Karpas-422 (cell line): ENCODE measurements at regions not wholly inside any gene's neighbourhood (a gene's known extent, or its start where the extent isn't known, plus 50 kb on each side); places are given as distances from the start of the nearest gene placed in this dataset.

Experiments used
- DNase-seq: peaks from one replicate; pipeline ENCODE4 v3.0.0-alpha.2; 2015
- H2AFZ ChIP-seq: fragments of 200-600 bp; sonication (generic); 2 replicates; pipeline ENCODE4 v1.6.1; 2014; ENCODE audit warnings: antibody characterized with exemption, low read length, mixed read lengths
- H3K27ac ChIP-seq: fragments of 200-600 bp; sonication (generic); 2 replicates; pipeline ENCODE4 v1.5.1; 2014; ENCODE audit warnings: mild to moderate bottlenecking, low read length, moderate library complexity
- H3K27me3 ChIP-seq: fragments of 200-600 bp; sonication (generic); 2 replicates; pipeline ENCODE4 v1.6.1; 2014; ENCODE audit warnings: low read length, mixed read lengths
- H3K36me3 ChIP-seq: fragments of 200-600 bp; sonication (generic); 2 replicates; pipeline ENCODE4 v1.6.1; 2014; ENCODE audit warnings: low read length, mixed read lengths; ENCODE audit not compliant: insufficient read depth
- H3K4me1 ChIP-seq: fragments of 200-600 bp; sonication (generic); 2 replicates; pipeline ENCODE4 v1.6.1; 2014; ENCODE audit warnings: mild to moderate bottlenecking, low read length, mixed read lengths
- H3K4me2 ChIP-seq: fragments of 200-600 bp; sonication (generic); 2 replicates; pipeline ENCODE4 v1.6.1; 2014; ENCODE audit warnings: low read length, low read depth, mild to moderate bottlenecking; ENCODE audit not compliant: poor library complexity, severe bottlenecking
- H3K4me3 ChIP-seq: fragments of 200-600 bp; sonication (generic); 2 replicates; pipeline ENCODE4 v1.5.1; 2014; ENCODE audit warnings: mild to moderate bottlenecking, antibody characterized with exemption, low read length, mixed read lengths
- H3K79me2 ChIP-seq: fragments of 200-600 bp; sonication (generic); 2 replicates; pipeline ENCODE4 v1.6.1; 2014; ENCODE audit warnings: mild to moderate bottlenecking, low read length, mixed read lengths
- H3K9ac ChIP-seq: fragments of 200-600 bp; sonication (generic); 2 replicates; pipeline ENCODE4 v1.6.0; 2014; ENCODE audit warnings: low read length
- H3K9me2 ChIP-seq: fragments of 200-600 bp; sonication (generic), shearing (Covaris generic); replicated peaks from 2 replicates; pipeline ENCODE4 v1.6.0; 2014; ENCODE audit warnings: mild to moderate bottlenecking, low read length, moderate library complexity; ENCODE audit not compliant: insufficient read depth
- H3K9me3 ChIP-seq: fragments of 300-700, 200-600 bp; sonication (generic); 2 replicates; pipeline ENCODE4 v1.6.1; 2014; ENCODE audit warnings: low read length, mixed read lengths
- H4K20me1 ChIP-seq: fragments of 200-600 bp; sonication (generic); 2 replicates; pipeline ENCODE4 v1.6.1; 2014; ENCODE audit warnings: mild to moderate bottlenecking, antibody characterized with exemption, low read length, low read depth; ENCODE audit not compliant: insufficient read depth

DNA sequence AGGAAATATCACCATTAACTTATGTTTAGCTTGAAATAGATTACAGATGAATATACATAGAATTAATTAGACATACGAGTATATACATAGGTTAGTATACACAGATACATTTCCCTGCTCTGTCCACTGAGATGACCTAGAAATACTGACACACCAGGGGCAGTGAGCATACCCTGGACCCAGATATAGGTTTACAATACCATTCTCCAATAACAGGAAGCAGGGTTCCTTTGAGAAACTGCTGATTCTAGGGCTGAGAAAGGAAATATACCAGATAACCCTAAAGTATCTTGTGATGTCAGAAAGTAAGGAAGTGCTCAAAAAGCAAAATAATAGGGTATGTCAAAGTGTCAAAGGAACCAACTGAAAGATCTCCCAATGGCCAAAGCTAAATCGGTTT, 322.5 kb downstream of the HAO1 start:
- no peak overlapping the region for H2AFZ ChIP-seq
- H3K79me2 ChIP-seq: no peaks in the 10 kb centered on the region
- H4K20me1 ChIP-seq: no peaks in the 10 kb centered on the region
- no peaks in the 10 kb centered on the region for H3K27me3 ChIP-seq
- H3K4me1 ChIP-seq: no peaks in the 10 kb centered on the region
- no peaks in the 10 kb centered on the region for H3K36me3 ChIP-seq
- H3K4me3 ChIP-seq: no peak overlapping the region
- DNase-seq: no peak
- H3K4me2 ChIP-seq: no peak overlapping the region
- H3K9ac ChIP-seq: no peak overlapping the region
- no peak overlapping the region for H3K27ac ChIP-seq
- H3K9me3 ChIP-seq: peaks cover 16% of the 10 kb centered on the region
- H3K9me2 ChIP-seq: no peaks in the 10 kb centered on the region

DNA sequence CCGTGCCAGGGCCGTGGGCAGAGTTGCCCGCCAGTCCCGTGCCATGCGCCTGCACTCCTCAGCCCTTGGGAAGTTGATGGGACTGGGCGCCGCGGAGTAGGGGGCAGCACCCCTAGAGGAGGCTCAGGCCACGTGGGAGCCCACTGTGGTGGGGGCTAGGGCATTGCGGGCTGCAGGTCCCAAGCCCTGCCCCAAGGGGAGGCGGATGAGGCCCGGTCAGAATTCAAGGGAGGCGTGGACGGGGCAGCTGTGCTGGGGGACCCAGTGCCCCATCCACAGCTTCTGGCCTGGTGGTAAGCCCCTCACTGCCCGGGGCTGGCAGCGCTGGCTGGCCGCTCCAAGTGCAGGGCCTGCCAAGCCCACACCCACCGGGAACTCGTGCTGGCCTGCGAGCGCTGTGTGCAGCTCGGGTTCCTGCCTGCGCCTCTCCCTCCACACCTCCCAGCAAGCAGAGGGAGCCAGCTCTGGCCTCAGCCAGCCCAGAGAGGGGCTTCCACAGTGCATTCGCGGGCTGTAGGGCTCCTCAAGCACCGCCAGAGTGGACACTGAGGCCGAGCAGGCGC, 317.8 kb downstream of the HAO1 start:
- Histone ChIP-seq H3K9ac (no peak overlapping the region), H3K9me3 (peaks cover 13% of the 10 kb centered on the region), H3K4me2 (no peak overlapping the region), H3K4me1 (no peaks in the 10 kb centered on the region), H3K27me3 (no peaks in the 10 kb centered on the region), H2AFZ (no peak overlapping the region), H3K27ac (no peak overlapping the region), H3K4me3 (no peak overlapping the region), H3K36me3 (no peaks in the 10 kb centered on the region), H3K79me2 (no peaks in the 10 kb centered on the region), H4K20me1 (no peaks in the 10 kb centered on the region), H3K9me2 (no peaks in the 10 kb centered on the region)
- no peak for DNase-seq

DNA sequence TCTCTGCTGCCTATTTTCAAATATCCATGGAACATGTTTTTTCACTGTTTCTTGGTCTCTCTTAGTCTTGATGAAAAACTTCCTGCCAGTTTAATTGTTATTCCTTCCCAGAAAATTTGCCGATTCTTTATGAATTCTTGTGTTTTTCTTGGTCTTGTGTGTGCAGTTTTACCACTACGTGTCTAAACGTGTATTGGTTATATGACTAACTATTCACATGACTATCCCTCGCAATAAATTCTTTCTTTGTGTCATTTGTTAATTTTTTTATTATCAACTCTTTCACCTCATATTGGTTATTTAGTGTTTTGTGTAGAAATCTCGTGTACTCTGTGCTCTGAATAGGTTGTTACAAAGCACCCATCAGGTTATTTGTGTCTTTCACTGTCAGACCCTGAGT, 315.4 kb downstream of the HAO1 start:
- H3K9me3 ChIP-seq: peaks cover 11% of the 10 kb centered on the region
- H3K9ac ChIP-seq: no peak overlapping the region
- H3K27me3 ChIP-seq: no peaks in the 10 kb centered on the region
- no peaks in the 10 kb centered on the region for H3K9me2 ChIP-seq
- H2AFZ ChIP-seq: no peak overlapping the region
- H3K4me3 ChIP-seq: no peak overlapping the region
- H3K27ac ChIP-seq: no peak overlapping the region
- DNase-seq: no peak
- no peak overlapping the region for H3K4me2 ChIP-seq
- no peaks in the 10 kb centered on the region for H3K79me2 ChIP-seq
- no peaks in the 10 kb centered on the region for H3K4me1 ChIP-seq
- no peaks in the 10 kb centered on the region for H4K20me1 ChIP-seq
- no peaks in the 10 kb centered on the region for H3K36me3 ChIP-seq

DNA sequence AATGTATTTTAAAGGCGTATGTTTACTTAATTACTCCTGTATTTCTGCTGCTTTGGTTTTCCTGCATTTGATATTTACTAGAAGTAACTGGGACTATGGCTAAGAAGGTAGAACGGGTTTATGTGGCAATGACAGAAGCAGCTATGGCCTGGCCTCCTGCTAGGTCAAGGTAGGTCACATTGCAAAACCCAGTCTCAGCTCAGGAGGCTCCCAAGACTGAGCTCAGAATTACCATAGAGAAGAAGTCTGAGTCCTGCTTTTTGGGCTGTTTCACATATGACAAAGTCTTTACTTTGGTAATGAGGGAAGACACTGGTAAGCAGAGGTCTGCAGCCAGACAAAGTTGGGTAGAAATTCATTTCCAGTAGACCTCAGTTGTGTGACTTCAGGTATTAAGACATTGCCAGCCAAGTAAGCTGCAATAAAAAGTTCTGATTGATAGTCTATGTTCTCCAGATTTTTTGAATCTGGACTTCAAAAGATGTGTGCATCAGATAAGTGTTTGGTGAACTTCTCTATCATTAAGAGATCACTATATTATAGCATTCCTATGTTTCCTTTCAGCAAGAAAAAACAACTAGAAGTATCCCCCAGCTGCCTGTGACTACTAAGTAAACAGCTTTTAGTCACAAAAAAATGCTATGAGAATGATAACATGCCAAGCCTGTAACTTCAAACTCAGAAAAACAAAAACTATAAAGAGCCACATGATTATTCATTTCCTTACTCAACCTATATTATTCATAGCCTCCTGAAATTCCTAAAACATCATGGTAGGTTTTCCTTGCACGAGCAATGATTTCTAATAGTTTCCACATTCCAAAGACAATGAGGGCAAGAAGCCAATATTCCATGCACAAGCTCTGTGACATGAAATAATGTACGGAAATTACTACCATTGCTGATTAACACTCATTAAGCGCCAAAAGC, 312.3 kb downstream of the HAO1 start:
- no peaks in the 10 kb centered on the region for H3K9me2 ChIP-seq
- no peak overlapping the region for H2AFZ ChIP-seq
- H4K20me1 ChIP-seq: no peaks in the 10 kb centered on the region
- no peaks in the 10 kb centered on the region for H3K27me3 ChIP-seq
- DNase-seq: no peak
- no peak overlapping the region for H3K27ac ChIP-seq
- no peak overlapping the region for H3K9ac ChIP-seq
- H3K36me3 ChIP-seq: no peaks in the 10 kb centered on the region
- no peak overlapping the region for H3K4me3 ChIP-seq
- peaks cover 10% of the 10 kb centered on the region for H3K9me3 ChIP-seq
- H3K79me2 ChIP-seq: no peaks in the 10 kb centered on the region
- no peak overlapping the region for H3K4me2 ChIP-seq
- no peaks in the 10 kb centered on the region for H3K4me1 ChIP-seq

DNA sequence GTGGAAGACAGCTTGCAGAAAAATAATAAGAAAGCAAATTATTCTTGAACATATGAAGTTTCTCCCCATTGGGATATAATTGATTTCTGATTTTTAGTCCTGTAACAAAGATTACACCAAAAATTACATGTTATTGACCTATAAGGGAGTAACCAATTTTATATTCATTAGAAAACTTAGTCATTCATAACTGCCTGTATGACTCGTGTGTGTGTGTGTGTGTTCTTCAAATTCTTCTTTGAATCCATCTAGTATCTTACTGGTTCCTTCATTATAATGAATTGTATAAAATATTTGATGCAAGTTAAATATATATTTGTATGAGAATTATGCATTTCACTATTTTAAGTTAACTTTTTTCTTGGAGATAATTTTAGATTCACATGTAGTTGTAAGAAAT, 310.4 kb downstream of the HAO1 start:
- no peaks in the 10 kb centered on the region for H3K36me3 ChIP-seq
- H3K4me2 ChIP-seq: no peak overlapping the region
- no peak overlapping the region for H3K27ac ChIP-seq
- H3K4me3 ChIP-seq: no peak overlapping the region
- H3K27me3 ChIP-seq: no peaks in the 10 kb centered on the region
- H3K9me3 ChIP-seq: peaks cover 11% of the 10 kb centered on the region
- H3K9ac ChIP-seq: no peak overlapping the region
- H3K4me1 ChIP-seq: no peaks in the 10 kb centered on the region
- no peaks in the 10 kb centered on the region for H3K9me2 ChIP-seq
- no peaks in the 10 kb centered on the region for H3K79me2 ChIP-seq
- no peaks in the 10 kb centered on the region for H4K20me1 ChIP-seq
- H2AFZ ChIP-seq: no peak overlapping the region
- DNase-seq: no peak

DNA sequence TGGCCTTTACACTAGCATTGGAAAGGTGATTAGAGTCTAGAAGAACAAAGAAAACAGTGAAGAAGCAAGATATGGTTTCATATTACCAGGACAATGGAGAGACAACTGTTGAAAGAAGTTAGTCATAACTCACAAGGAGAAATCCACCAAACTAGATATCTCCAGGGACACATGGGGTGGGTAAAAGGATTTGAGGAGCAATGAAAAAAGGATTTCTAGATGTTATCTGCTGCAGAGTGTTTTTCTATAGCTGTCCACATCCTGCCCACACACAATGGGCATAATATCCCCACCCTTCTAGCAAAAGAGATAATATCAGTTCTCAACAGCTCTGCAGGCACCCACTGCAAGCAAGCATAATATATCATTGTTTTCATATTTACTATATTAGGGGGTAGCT, 303.1 kb downstream of the HAO1 start:
- Histone ChIP-seq H3K79me2 (no peaks in the 10 kb centered on the region), H3K9ac (no peak overlapping the region), H3K27me3 (no peaks in the 10 kb centered on the region), H2AFZ (no peak overlapping the region), H3K36me3 (no peaks in the 10 kb centered on the region), H3K9me2 (no peaks in the 10 kb centered on the region), H3K27ac (no peak overlapping the region), H3K9me3 (peaks cover 17% of the 10 kb centered on the region; the same call in 1 of the 2 replicates), H4K20me1 (no peaks in the 10 kb centered on the region), H3K4me1 (no peaks in the 10 kb centered on the region), H3K4me2 (no peak overlapping the region), H3K4me3 (no peak overlapping the region)
- no peak for DNase-seq

DNA sequence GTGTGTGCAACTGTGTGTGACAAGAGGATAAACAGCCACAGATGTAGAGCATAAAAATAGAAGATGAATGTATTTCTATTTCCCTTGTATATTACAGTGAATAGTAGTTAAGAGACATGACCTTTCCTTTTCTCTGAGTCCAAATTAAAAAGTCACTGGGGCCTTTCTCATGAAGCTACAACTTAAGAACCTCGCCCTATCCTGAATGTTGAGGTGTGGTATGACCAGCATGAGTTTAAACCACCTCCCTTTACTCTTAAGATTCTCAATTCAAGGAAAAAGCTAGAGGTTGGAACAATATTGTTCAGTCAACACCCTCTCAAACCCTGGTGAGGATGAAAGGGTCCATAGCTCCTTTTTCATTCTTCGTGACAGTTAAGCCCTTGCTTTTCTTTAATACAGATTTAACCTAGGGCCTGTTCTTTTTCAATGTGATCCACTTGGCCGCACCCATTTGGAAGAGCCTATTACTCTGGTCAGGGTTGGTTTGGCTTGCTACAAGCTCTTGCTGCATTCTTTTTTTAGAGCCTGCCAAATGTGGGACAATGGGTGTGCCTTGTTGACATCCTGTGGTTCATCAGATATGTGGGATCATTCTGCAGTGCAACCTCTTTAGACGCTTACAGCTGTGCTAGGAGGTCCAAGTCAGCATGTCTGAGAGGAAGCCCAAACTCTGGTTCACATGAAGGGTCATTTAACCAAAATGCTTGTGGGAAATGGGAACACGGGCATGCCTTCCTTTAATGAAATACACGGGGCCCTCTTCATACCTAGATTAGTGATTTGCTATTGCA, 290.0 kb downstream of the HAO1 start:
- Histone ChIP-seq H2AFZ (no peak overlapping the region), H3K4me3 (no peak overlapping the region), H4K20me1 (no peaks in the 10 kb centered on the region), H3K27ac (no peak overlapping the region), H3K9ac (no peak overlapping the region), H3K9me2 (no peaks in the 10 kb centered on the region), H3K27me3 (no peaks in the 10 kb centered on the region), H3K36me3 (no peaks in the 10 kb centered on the region), H3K4me2 (no peak overlapping the region), H3K9me3 (peaks cover 40% of the 10 kb centered on the region), H3K79me2 (no peaks in the 10 kb centered on the region), H3K4me1 (no peaks in the 10 kb centered on the region)
- DNase-seq: no peak

DNA sequence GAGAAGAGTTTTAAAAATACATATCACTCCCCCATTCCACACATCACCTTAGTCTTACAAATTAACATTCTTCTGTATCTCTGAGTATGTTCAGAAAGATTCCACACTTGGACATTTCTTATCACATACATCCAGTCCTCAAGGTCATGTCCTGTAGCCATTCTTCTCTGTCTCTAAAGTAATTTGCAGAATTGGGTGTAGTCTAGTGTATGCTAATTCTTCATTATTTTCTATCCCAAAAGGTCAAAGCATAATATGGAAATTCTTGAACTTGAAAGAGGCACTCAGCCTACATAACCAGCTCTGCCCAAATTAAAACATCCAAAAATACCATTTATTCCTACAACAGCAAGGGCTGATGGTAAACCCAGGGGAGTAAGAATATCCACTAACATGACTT, 286.0 kb downstream of the HAO1 start:
- no peak overlapping the region for H3K9ac ChIP-seq

More for the DNA sequence above, 286.0 kb downstream of the HAO1 start:
- no peaks in the 10 kb centered on the region for H4K20me1 ChIP-seq
- no peaks in the 10 kb centered on the region for H3K36me3 ChIP-seq
- DNase-seq: no peak
- no peak overlapping the region for H3K4me3 ChIP-seq
- H3K9me2 ChIP-seq: no peaks in the 10 kb centered on the region
- no peaks in the 10 kb centered on the region for H3K79me2 ChIP-seq
- peaks cover 29% of the 10 kb centered on the region for H3K9me3 ChIP-seq
- no peaks in the 10 kb centered on the region for H3K27me3 ChIP-seq
- H3K27ac ChIP-seq: no peak overlapping the region
- H2AFZ ChIP-seq: no peak overlapping the region
- H3K4me1 ChIP-seq: no peaks in the 10 kb centered on the region
- no peak overlapping the region for H3K4me2 ChIP-seq
